Fibroblast of villous mesenchyme (primary cell): ENCODE measurements at regions not wholly inside any gene's neighbourhood (a gene's known extent, or its start where the extent isn't known, plus 50 kb on each side); places are given as distances from the start of the nearest gene placed in this dataset.
A peak's percentile ranks its signal among the peaks of the same experiment; 100 is the strongest.

Source experiments
- DNase-seq: peaks from one replicate; pipeline ENCODE4 v3.0.0-alpha.2; 2010; ENCODE audit warnings: low read depth
- H3K4me3 ChIP-seq: 2 replicates; pipeline ENCODE4 v1.5.1; 2011; ENCODE audit warnings: low read depth, mild to moderate bottlenecking, low read length
- CTCF ChIP-seq: IDR thresholded peaks from 2 replicates; pipeline ENCODE4 v1.5.1; 2012; ENCODE audit warnings: low read depth, mild to moderate bottlenecking, low read length; ENCODE audit not compliant: insufficient read depth

GRCh38 chr4:19329631-19330030, 922.1 kb upstream of the SLIT2 start:
- DNase-seq = peak; percentile 55
- TF ChIP-seq CTCF = no peak
- H3K4me3 ChIP-seq = no peak overlapping the region

- no peak for DNase-seq
- no peak overlapping the region for H3K4me3 ChIP-seq
- no peak for TF ChIP-seq CTCF
These were observed 922.6 kb upstream of the SLIT2 start for GRCh38 chr4:19329077-19329476.

- H3K4me3 ChIP-seq = no peak overlapping the region
- DNase-seq = peak; percentile 37
- TF ChIP-seq CTCF = no peak
These were observed 924.3 kb upstream of the SLIT2 start for GRCh38 chr4:19327364-19327763.

- no peak for DNase-seq
- H3K4me3 ChIP-seq = no peak overlapping the region
- TF ChIP-seq CTCF = no peak
These were observed 927.5 kb upstream of the SLIT2 start for GRCh38 chr4:19324184-19324583.

- no peak overlapping the region for H3K4me3 ChIP-seq
- DNase-seq = no peak
- TF ChIP-seq CTCF = no peak
These were observed 932.1 kb upstream of the SLIT2 start for GRCh38 chr4:19319607-19320006.

GRCh38 chr4:19317377-19317776, 934.3 kb upstream of the SLIT2 start:
- TF ChIP-seq CTCF = no peak
- H3K4me3 ChIP-seq = no peak overlapping the region
- DNase-seq = no peak

GRCh38 chr4:19314116-19314515, 937.6 kb upstream of the SLIT2 start:
- no peak overlapping the region for H3K4me3 ChIP-seq
- TF ChIP-seq CTCF = no peak
- no peak for DNase-seq
